HEK293 (cell line): ENCODE measurements at regions not wholly inside any gene's neighbourhood (a gene's known extent, or its start where the extent isn't known, plus 50 kb on each side); places are given as distances from the start of the nearest gene placed in this dataset.
A peak's percentile ranks its signal among the peaks of the same experiment; 100 is the strongest.

Experiments used
- CTCF ChIP-seq: fragments of 450-650 bp; formaldehyde crosslinking; IDR thresholded peaks from 2 replicates; pipeline ENCODE4 v1.5.1; 2016; ENCODE audit warnings: missing biosample characterization, missing genetic modification characterization
- GLIS2 ChIP-seq: fragments of 450-650 bp; formaldehyde crosslinking; IDR thresholded peaks from 2 replicates; pipeline ENCODE4 v1.5.1; 2016; ENCODE audit warnings: missing biosample characterization, missing genetic modification characterization
- SCRT2 ChIP-seq: fragments of 450-650 bp; formaldehyde crosslinking; IDR thresholded peaks from 2 replicates; pipeline ENCODE4 v1.5.1; 2016; ENCODE audit warnings: missing biosample characterization, missing genetic modification characterization
- SP3 ChIP-seq: fragments of 450-650 bp; formaldehyde crosslinking; IDR thresholded peaks from 2 replicates; pipeline ENCODE4 v1.5.1; 2016; ENCODE audit warnings: missing biosample characterization, missing genetic modification characterization
- ZBTB11 ChIP-seq: fragments of 450-650 bp; formaldehyde crosslinking; conservative IDR thresholded peaks from 2 replicates; pipeline ENCODE4 v1.5.1; 2016; ENCODE audit warnings: low read depth, missing biosample characterization, missing genetic modification characterization
- ZBTB17 ChIP-seq: fragments of 450-650 bp; formaldehyde crosslinking; IDR thresholded peaks from 2 replicates; pipeline ENCODE4 v1.5.1; 2016; ENCODE audit warnings: missing biosample characterization, missing genetic modification characterization
- ZBTB20 ChIP-seq: fragments of 450-650 bp; formaldehyde crosslinking; IDR thresholded peaks from 2 replicates; pipeline ENCODE4 v1.5.1; 2016; ENCODE audit warnings: missing biosample characterization, missing genetic modification characterization
- ZEB2 ChIP-seq: fragments of 450-650 bp; formaldehyde crosslinking; IDR thresholded peaks from 2 replicates; pipeline ENCODE4 v1.5.1; 2016; ENCODE audit warnings: missing biosample characterization, missing genetic modification characterization
- ZIC2 ChIP-seq: fragments of 450-650 bp; formaldehyde crosslinking; IDR thresholded peaks from 2 replicates; pipeline ENCODE4 v1.5.1; 2016; ENCODE audit warnings: missing biosample characterization, missing genetic modification characterization
- ZNF2 ChIP-seq: fragments of 450-650 bp; formaldehyde crosslinking; IDR thresholded peaks from 2 replicates; pipeline ENCODE4 v1.5.1; 2016; ENCODE audit warnings: missing biosample characterization, missing genetic modification characterization
- ZNF266 ChIP-seq: fragments of 450-650 bp; formaldehyde crosslinking; IDR thresholded peaks from 2 replicates; pipeline ENCODE4 v1.5.1; 2016; ENCODE audit warnings: missing biosample characterization, missing genetic modification characterization, low read depth
- ZNF335 ChIP-seq: fragments of 450-650 bp; formaldehyde crosslinking; conservative IDR thresholded peaks from 2 replicates; pipeline ENCODE4 v1.5.1; 2016; ENCODE audit warnings: missing biosample characterization, missing genetic modification characterization
- ZNF354C ChIP-seq: fragments of 450-650 bp; formaldehyde crosslinking; IDR thresholded peaks from 2 replicates; pipeline ENCODE4 v1.5.1; 2016; ENCODE audit warnings: missing biosample characterization, missing genetic modification characterization, low read depth, borderline replicate concordance
- ZNF394 ChIP-seq: fragments of 450-650 bp; formaldehyde crosslinking; IDR thresholded peaks from 2 replicates; pipeline ENCODE4 v1.5.1; 2016; ENCODE audit warnings: missing biosample characterization, missing genetic modification characterization, mild to moderate bottlenecking, moderate library complexity, borderline replicate concordance
- ZNF416 ChIP-seq: fragments of 450-650 bp; formaldehyde crosslinking; IDR thresholded peaks from 2 replicates; pipeline ENCODE4 v1.5.1; 2016; ENCODE audit warnings: missing biosample characterization, missing genetic modification characterization
- ZNF580 ChIP-seq: fragments of 450-650 bp; formaldehyde crosslinking; IDR thresholded peaks from 2 replicates; pipeline ENCODE4 v1.5.1; 2016; ENCODE audit warnings: missing biosample characterization, missing genetic modification characterization
- ZNF639 ChIP-seq: fragments of 450-650 bp; formaldehyde crosslinking; IDR thresholded peaks from 2 replicates; pipeline ENCODE4 v1.5.1; 2016; ENCODE audit warnings: missing biosample characterization, missing genetic modification characterization
- ZNF791 ChIP-seq: fragments of 450-650 bp; formaldehyde crosslinking; IDR thresholded peaks from 2 replicates; pipeline ENCODE4 v1.5.1; 2016; ENCODE audit warnings: missing biosample characterization, missing genetic modification characterization
- ZSCAN30 ChIP-seq: fragments of 450-650 bp; IDR thresholded peaks from 2 replicates; pipeline ENCODE4 v1.5.1; 2018; ENCODE audit warnings: missing biosample characterization, mild to moderate bottlenecking, missing genetic modification characterization, moderate library complexity
- ZXDB ChIP-seq: fragments of 450-650 bp; formaldehyde crosslinking; IDR thresholded peaks from 2 replicates; pipeline ENCODE4 v1.5.1; 2016; ENCODE audit warnings: missing biosample characterization, missing genetic modification characterization
- TF ChIP-seq, protein P1 (sequence below): fragments of 450-650 bp; formaldehyde crosslinking; IDR thresholded peaks from 2 replicates; pipeline ENCODE4 v1.5.1; 2016; ENCODE audit warnings: missing biosample characterization, missing genetic modification characterization
- TF ChIP-seq, protein P2 (sequence below): fragments of 450-650 bp; formaldehyde crosslinking; conservative IDR thresholded peaks from 2 replicates; pipeline ENCODE4 v1.5.1; 2016; ENCODE audit warnings: low read depth, missing biosample characterization, missing genetic modification characterization
- TF ChIP-seq, protein P3 (sequence below): fragments of 450-650 bp; formaldehyde crosslinking; IDR thresholded peaks from 2 replicates; pipeline ENCODE4 v1.5.1; 2016; ENCODE audit warnings: missing biosample characterization, missing genetic modification characterization

DNA sequence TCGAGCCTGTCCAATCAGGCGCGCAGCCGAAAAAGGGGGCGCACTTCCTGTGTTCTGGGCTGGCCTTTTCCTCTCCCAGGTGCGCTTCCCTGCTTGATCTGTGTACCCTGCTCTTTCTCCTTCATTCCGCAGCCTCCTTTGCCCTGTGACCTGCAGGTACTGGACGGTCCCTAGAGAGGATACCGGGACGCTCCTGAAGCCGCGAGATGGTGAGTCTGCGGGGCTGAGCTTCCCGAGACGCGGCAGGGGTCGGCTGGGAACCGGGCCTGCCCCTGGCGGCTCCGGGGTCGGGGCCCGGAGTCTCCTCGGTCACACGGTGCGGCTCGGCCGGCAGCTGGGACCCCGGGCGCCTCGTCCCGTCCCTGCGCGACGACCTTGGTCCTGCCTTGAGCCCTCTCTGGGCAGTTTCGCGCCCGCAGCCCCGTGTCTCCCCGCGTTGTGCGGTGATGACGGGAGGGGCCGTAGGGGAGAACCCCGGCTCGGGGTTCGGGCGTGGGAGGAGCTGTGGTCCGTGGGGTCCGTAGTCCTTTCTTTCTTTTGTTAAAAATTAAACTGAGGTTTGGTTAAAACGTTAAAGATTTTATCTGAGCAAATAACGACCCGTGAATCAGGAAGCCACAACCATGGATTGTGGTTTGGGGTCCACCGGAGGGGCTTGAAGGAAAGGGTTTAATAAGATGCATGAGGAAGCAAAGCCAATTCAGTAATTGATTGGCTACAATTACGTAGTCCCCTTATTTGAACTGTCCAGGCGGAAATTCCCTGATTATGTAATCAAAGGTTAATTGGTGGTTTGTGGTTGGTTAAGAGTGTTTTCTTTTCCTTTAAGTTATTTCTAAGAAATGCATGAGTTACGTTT lies 172.8 kb upstream of the ZNF267 start (continued):
- TF ChIP-seq, protein P1, sequence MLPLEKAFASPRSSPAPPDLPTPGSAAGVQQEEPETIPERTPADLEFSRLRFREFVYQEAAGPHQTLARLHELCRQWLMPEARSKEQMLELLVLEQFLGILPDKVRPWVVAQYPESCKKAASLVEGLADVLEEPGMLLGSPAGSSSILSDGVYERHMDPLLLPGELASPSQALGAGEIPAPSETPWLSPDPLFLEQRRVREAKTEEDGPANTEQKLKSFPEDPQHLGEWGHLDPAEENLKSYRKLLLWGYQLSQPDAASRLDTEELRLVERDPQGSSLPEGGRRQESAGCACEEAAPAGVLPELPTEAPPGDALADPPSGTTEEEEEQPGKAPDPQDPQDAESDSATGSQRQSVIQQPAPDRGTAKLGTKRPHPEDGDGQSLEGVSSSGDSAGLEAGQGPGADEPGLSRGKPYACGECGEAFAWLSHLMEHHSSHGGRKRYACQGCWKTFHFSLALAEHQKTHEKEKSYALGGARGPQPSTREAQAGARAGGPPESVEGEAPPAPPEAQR (tag by site-specific recombination): no peak
- TF ChIP-seq ZBTB17: peak; percentile 77
- TF ChIP-seq ZNF266 (tag by site-specific recombination): no peak
- TF ChIP-seq ZXDB (tag by site-specific recombination): peak; percentile 63; the same call in 1 of the 2 replicates
- no peak for TF ChIP-seq ZNF639 (tag by site-specific recombination)
- peak; percentile 25; the same call in 1 of the 2 replicates for TF ChIP-seq ZSCAN30 (tag by site-specific recombination)
- TF ChIP-seq ZNF791 (tag by site-specific recombination): no peak
- TF ChIP-seq ZNF354C (tag by site-specific recombination): no peak
- TF ChIP-seq, protein P2, sequence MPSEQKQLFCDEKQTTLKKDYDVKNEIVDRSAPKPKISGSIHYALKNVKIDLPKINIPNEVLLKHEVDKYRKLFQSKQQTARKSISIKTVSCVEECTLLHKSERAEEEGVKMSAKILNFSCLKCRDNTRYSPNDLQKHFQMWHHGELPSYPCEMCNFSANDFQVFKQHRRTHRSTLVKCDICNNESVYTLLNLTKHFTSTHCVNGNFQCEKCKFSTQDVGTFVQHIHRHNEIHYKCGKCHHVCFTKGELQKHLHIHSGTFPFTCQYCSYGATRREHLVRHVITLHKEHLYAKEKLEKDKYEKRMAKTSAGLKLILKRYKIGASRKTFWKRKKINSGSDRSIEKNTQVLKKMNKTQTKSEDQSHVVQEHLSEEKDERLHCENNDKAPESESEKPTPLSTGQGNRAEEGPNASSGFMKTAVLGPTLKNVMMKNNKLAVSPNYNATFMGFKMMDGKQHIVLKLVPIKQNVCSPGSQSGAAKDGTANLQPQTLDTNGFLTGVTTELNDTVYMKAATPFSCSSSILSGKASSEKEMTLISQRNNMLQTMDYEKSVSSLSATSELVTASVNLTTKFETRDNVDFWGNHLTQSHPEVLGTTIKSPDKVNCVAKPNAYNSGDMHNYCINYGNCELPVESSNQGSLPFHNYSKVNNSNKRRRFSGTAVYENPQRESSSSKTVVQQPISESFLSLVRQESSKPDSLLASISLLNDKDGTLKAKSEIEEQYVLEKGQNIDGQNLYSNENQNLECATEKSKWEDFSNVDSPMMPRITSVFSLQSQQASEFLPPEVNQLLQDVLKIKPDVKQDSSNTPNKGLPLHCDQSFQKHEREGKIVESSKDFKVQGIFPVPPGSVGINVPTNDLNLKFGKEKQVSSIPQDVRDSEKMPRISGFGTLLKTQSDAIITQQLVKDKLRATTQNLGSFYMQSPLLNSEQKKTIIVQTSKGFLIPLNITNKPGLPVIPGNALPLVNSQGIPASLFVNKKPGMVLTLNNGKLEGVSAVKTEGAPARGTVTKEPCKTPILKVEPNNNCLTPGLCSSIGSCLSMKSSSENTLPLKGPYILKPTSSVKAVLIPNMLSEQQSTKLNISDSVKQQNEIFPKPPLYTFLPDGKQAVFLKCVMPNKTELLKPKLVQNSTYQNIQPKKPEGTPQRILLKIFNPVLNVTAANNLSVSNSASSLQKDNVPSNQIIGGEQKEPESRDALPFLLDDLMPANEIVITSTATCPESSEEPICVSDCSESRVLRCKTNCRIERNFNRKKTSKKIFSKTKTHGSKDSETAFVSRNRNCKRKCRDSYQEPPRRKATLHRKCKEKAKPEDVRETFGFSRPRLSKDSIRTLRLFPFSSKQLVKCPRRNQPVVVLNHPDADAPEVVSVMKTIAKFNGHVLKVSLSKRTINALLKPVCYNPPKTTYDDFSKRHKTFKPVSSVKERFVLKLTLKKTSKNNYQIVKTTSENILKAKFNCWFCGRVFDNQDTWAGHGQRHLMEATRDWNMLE: peak; percentile 61; the same call in 1 of the 2 replicates
- TF ChIP-seq, protein P3, sequence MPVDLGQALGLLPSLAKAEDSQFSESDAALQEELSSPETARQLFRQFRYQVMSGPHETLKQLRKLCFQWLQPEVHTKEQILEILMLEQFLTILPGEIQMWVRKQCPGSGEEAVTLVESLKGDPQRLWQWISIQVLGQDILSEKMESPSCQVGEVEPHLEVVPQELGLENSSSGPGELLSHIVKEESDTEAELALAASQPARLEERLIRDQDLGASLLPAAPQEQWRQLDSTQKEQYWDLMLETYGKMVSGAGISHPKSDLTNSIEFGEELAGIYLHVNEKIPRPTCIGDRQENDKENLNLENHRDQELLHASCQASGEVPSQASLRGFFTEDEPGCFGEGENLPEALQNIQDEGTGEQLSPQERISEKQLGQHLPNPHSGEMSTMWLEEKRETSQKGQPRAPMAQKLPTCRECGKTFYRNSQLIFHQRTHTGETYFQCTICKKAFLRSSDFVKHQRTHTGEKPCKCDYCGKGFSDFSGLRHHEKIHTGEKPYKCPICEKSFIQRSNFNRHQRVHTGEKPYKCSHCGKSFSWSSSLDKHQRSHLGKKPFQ: no peak
- peak; percentile 80 for TF ChIP-seq SP3 (tag by site-specific recombination)
- TF ChIP-seq ZEB2 (tag by site-specific recombination): peak; percentile 72
- TF ChIP-seq ZBTB20: peak; percentile 71; the same call in 1 of the 2 replicates
- no peak for TF ChIP-seq SCRT2 (tag by site-specific recombination)
- TF ChIP-seq ZNF394: no peak
- peak; percentile 64; the same call in 1 of the 2 replicates for TF ChIP-seq ZBTB11 (tag by site-specific recombination)
- peak; percentile 52; the same call in 1 of the 2 replicates for TF ChIP-seq GLIS2 (tag by site-specific recombination)
- no peak for TF ChIP-seq ZNF416 (tag by site-specific recombination)
- peak; percentile 41; the same call in 1 of the 2 replicates for TF ChIP-seq ZIC2 (tag by site-specific recombination)
- peak; percentile 79 for TF ChIP-seq ZNF335 (tag by site-specific recombination)
- TF ChIP-seq CTCF (tag by site-specific recombination): peak; percentile 66
- no peak for TF ChIP-seq ZNF580 (tag by site-specific recombination)
- peak; percentile 47 for TF ChIP-seq ZNF2
